H1 (cell line): ENCODE measurements at regions not wholly inside any gene's neighbourhood (a gene's known extent, or its start where the extent isn't known, plus 50 kb on each side); places are given as distances from the start of the nearest gene placed in this dataset.

Experiments
- CTCF ChIA-PET: fragments of 300-600 bp; sonication (Branson Sonifier 250); formaldehyde crosslinking; loops from one replicate; lab custom pipeline; 2021; ENCODE audit not compliant: partially characterized antibody; lab: Charles Lee
- POLR2A ChIA-PET: fragments of 300-600 bp; sonication (Branson Sonifier 250); formaldehyde crosslinking; loops from one replicate; lab custom pipeline; 2021; ENCODE audit warnings: inconsistent platforms; ENCODE audit not compliant: partially characterized antibody; lab: Charles Lee
- DNase-seq, 2 experiments: peaks; one replicate each; pipeline versions ENCODE4 v3.0.0 to v3.0.0-alpha.2; 2010 to 2022; ENCODE audit warnings: low spot score in 2 of 2, low read depth in 1 of 2, mixed read lengths in 1 of 2
- FAIRE-seq: peaks from 2 replicates; lab custom pipeline; 2011; peaks lifted over from hg19 to GRCh38; lab: Jason Lieb, UNC
- H2AFZ ChIP-seq: 2 replicates; pipeline ENCODE4 v1.8.1; 2012; ENCODE audit warnings: low read length, inconsistent platforms
- H2AK5ac ChIP-seq: 2 replicates; pipeline ENCODE4 v1.6.1; 2013; ENCODE audit warnings: low read depth, low read length
- H2BK120ac ChIP-seq: replicated peaks from 2 replicates; pipeline ENCODE3; 2013; ENCODE audit warnings: low read depth, low read length, inconsistent platforms
- H2BK12ac ChIP-seq: 2 replicates; pipeline ENCODE4 v1.6.1; 2013; ENCODE audit warnings: low read depth, low read length
- H2BK15ac ChIP-seq: 2 replicates; pipeline ENCODE4 v1.6.1; 2013; ENCODE audit warnings: low read length
- H2BK20ac ChIP-seq: 2 replicates; pipeline ENCODE4 v1.6.1; 2013; ENCODE audit warnings: low read length
- H2BK5ac ChIP-seq: 2 replicates; pipeline ENCODE4 v1.6.1; 2013; ENCODE audit warnings: low read depth, low read length
- H3K14ac ChIP-seq: 2 replicates; pipeline ENCODE4 v1.6.1; 2013; ENCODE audit warnings: inconsistent platforms; ENCODE audit not compliant: insufficient read length
- H3K18ac ChIP-seq: 2 replicates; pipeline ENCODE4 v1.6.1; 2013; ENCODE audit warnings: low read length; ENCODE audit errors: extremely low read depth
- H3K23ac ChIP-seq: 2 replicates; pipeline ENCODE4 v1.6.1; 2013; ENCODE audit warnings: inconsistent platforms; ENCODE audit not compliant: insufficient read length
- H3K23me2 ChIP-seq: 2 replicates; pipeline ENCODE4 v1.6.1; 2013; ENCODE audit warnings: low read depth, low read length
- H3K27ac ChIP-seq: 2 replicates; pipeline ENCODE4 v1.6.1; 2011; ENCODE audit warnings: low read depth, low read length, inconsistent platforms
- H3K27me3 ChIP-seq, 4 experiments: replicated peaks in 1 of 4; 1 replicate in 1 of 4; 2 replicates in 3 of 4; pipeline versions ENCODE4 v1.6.1 to v1.8.1; 2011 to 2013; ENCODE audit warnings: low read length in 3 of 4, mild to moderate bottlenecking in 3 of 4, inconsistent platforms in 2 of 4, mixed read lengths in 2 of 4, moderate library complexity in 1 of 4; ENCODE audit not compliant: control insufficient read depth in 3 of 4, insufficient read depth in 3 of 4; ENCODE audit errors: extremely low read depth in 1 of 4
- H3K36me3 ChIP-seq, 4 experiments: 2 replicates each; pipeline versions ENCODE4 v1.6.1 to v1.8.1; 2011 to 2013; ENCODE audit warnings: mild to moderate bottlenecking in 4 of 4, low read length in 3 of 4, moderate library complexity in 2 of 4, control low read depth in 1 of 4, inconsistent platforms in 1 of 4; ENCODE audit not compliant: insufficient read depth in 4 of 4, control insufficient read depth in 2 of 4
- H3K4ac ChIP-seq: replicated peaks from 2 replicates; pipeline ENCODE3; 2013; ENCODE audit warnings: low read length, low read depth, mixed read lengths, inconsistent platforms; ENCODE audit not compliant: insufficient read length
- H3K4me1 ChIP-seq, 4 experiments: replicated peaks in 1 of 4; 1 replicate in 1 of 4; 2 replicates in 3 of 4; pipeline versions ENCODE4 v1.6.1 to v1.8.1; 2011 to 2013; ENCODE audit warnings: low read length in 3 of 4, inconsistent platforms in 2 of 4, mixed read lengths in 1 of 4; ENCODE audit not compliant: insufficient read depth in 4 of 4, control insufficient read depth in 3 of 4
- H3K4me2 ChIP-seq, 2 experiments: 2 replicates each; pipeline versions ENCODE4 v1.6.1 to v1.8.1; 2011 to 2013; ENCODE audit warnings: low read depth in 2 of 2, low read length in 2 of 2, control low read depth in 1 of 2, inconsistent platforms in 1 of 2, mild to moderate bottlenecking in 1 of 2; ENCODE audit not compliant: insufficient read depth in 1 of 2
- H3K4me3 ChIP-seq, 4 experiments: fragments of 200-600, 300-600 bp in 1 of 4; sonication (generic), shearing (Covaris generic), sonication (Bioruptor Twin) in 1 of 4; 2 replicates each; pipeline versions ENCODE4 v1.5.1 to v1.8.1; 2011 to 2016; ENCODE audit warnings: low read length in 4 of 4, low read depth in 3 of 4, control low read depth in 2 of 4, inconsistent platforms in 2 of 4, mild to moderate bottlenecking in 2 of 4, mixed read lengths in 1 of 4, moderate library complexity in 1 of 4; ENCODE audit not compliant: insufficient read depth in 2 of 4; ENCODE audit errors: extremely low read depth in 1 of 4
- H3K56ac ChIP-seq: replicated peaks from 2 replicates; pipeline ENCODE3; 2013; ENCODE audit warnings: low read depth, mild to moderate bottlenecking, mixed read lengths, low read length, inconsistent platforms; ENCODE audit not compliant: insufficient read length
- H3K79me1 ChIP-seq: 2 replicates; pipeline ENCODE4 v1.6.1; 2013; ENCODE audit warnings: low read depth, low read length, control low read depth
- H3K79me2 ChIP-seq, 2 experiments: 2 replicates each; pipeline versions ENCODE4 v1.6.1 to v1.8.1; 2012 to 2013; ENCODE audit warnings: low read length in 2 of 2, mild to moderate bottlenecking in 2 of 2, inconsistent platforms in 1 of 2; ENCODE audit not compliant: insufficient read depth in 2 of 2, control insufficient read depth in 1 of 2
- H3K9ac ChIP-seq, 4 experiments: replicated peaks in 1 of 4; 1 replicate in 1 of 4; 2 replicates in 3 of 4; pipeline versions ENCODE4 v1.6.1 to v1.8.1; 2011 to 2013; ENCODE audit warnings: low read depth in 3 of 4, low read length in 3 of 4, control low read depth in 2 of 4, mild to moderate bottlenecking in 2 of 4, moderate library complexity in 2 of 4, inconsistent platforms in 1 of 4; ENCODE audit errors: extremely low read depth in 1 of 4
- H3K9me3 ChIP-seq, 2 experiments: 2 replicates each; pipeline versions ENCODE4 v1.6.1 to v1.8.1; 2012 to 2013; ENCODE audit warnings: mild to moderate bottlenecking in 2 of 2, moderate library complexity in 2 of 2, control low read depth in 1 of 2, inconsistent platforms in 1 of 2, low read depth in 1 of 2, low read length in 1 of 2, mixed read lengths in 1 of 2; ENCODE audit not compliant: insufficient read depth in 2 of 2
- H4K20me1 ChIP-seq, 2 experiments: replicated peaks in 1 of 2; 2 replicates each; pipeline versions ENCODE3 to v1.8.1; 2011 to 2013; ENCODE audit warnings: inconsistent platforms in 2 of 2, low read length in 2 of 2, mild to moderate bottlenecking in 1 of 2; ENCODE audit not compliant: insufficient read depth in 2 of 2, control insufficient read depth in 1 of 2
- H4K5ac ChIP-seq: 2 replicates; pipeline ENCODE4 v1.6.1; 2013; ENCODE audit warnings: low read length, low read depth, mixed read lengths, inconsistent platforms; ENCODE audit not compliant: insufficient read length
- H4K8ac ChIP-seq: 2 replicates; pipeline ENCODE4 v1.8.0; 2013; ENCODE audit warnings: mild to moderate bottlenecking, moderate library complexity, low read length, inconsistent platforms; ENCODE audit not compliant: insufficient read depth; ENCODE audit errors: extremely low read depth
- H4K91ac ChIP-seq: replicated peaks from 2 replicates; pipeline ENCODE3; 2013; ENCODE audit warnings: low read length, mixed read lengths, inconsistent platforms; ENCODE audit not compliant: insufficient read length
- CBX8 ChIP-seq: fragments of 300-800, 300-1000 bp; sonication (generic); IDR thresholded peaks from 2 replicates; pipeline ENCODE4 v1.7.1; 2016; ENCODE audit warnings: low read depth, low read length, borderline replicate concordance
- CTBP2 ChIP-seq: IDR thresholded peaks from 2 replicates; pipeline ENCODE4 v1.7.0; 2011; ENCODE audit warnings: borderline replicate concordance, mild to moderate bottlenecking, moderate library complexity, mixed read lengths, low read length; ENCODE audit not compliant: insufficient read depth, insufficient read length
- GTF2F1 ChIP-seq: IDR thresholded peaks from 2 replicates; pipeline ENCODE4 v1.6.1; 2012; ENCODE audit warnings: low read depth, low read length, improper control_type of control experiment, borderline replicate concordance
- TEAD4 ChIP-seq: IDR thresholded peaks from 2 replicates; pipeline ENCODE4 v1.6.1; 2012; ENCODE audit warnings: low read depth, low read length, inconsistent platforms, mixed read lengths
- WGBS, 2 experiments: shearing (Covaris generic) in 1 of 2; methylation state at CpG; one replicate each; pipeline versions ENCODE4 v1.1.6 to v1.1.7; 2013 to 2015; ENCODE audit warnings: low lambda C conversion rate in 2 of 2, mixed read lengths in 2 of 2, inconsistent platforms in 1 of 2, low coverage in 1 of 2, missing lambda C conversion rate in 1 of 2; ENCODE audit not compliant: insufficient replicate concordance in 2 of 2, insufficient coverage in 1 of 2, insufficient read length in 1 of 2; ENCODE audit errors: extremely low coverage in 1 of 2, missing lambda C conversion rate in 1 of 2; 5-methylcytosine and 5-hydroxymethylcytosine counted together

DNA sequence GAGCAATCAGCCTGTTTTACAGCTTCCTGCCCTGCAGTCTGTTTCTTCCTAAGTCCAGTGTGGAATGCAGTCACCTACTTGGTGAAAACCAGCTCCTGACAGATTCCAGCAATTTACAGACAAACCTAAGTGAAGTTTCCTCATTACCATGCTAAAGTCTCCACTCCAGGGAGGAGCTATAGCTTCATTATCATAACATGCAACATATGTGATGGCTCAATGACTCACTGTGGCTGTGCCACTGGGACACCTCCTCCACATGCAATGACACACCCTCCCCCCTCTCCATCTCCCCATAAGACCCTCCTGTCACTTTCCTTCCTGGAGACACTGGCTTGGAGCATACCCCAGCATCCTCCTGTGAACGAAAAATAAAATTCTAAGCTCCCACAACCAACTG, 125.2 kb downstream of the MAP3K21 start:
- no peak overlapping the region for H4K5ac ChIP-seq
- no peaks in the 10 kb centered on the region; a peak in 1 of 8 replicates for H3K36me3 ChIP-seq
- ChIA-PET POLR2A (no interaction called here), CTCF (interaction anchor here (0.9 to 1.8 kb wide), 2 partner anchors 12 to 15 kb away, joined by 3 to 13 read pairs; no protein-coding TSS in a partner anchor)
- H3K79me2 ChIP-seq, result no peaks in the 10 kb centered on the region
- FAIRE-seq, result peak; percentile 28
- no peaks in the 10 kb centered on the region for H3K79me1 ChIP-seq
- H2BK15ac ChIP-seq, result no peak overlapping the region
- H3K14ac ChIP-seq, result no peak overlapping the region
- no peak overlapping the region for H2AK5ac ChIP-seq
- H2BK120ac ChIP-seq, result no peak overlapping the region
- no peak overlapping the region for H3K4ac ChIP-seq
- peaks cover 7 to 8% of the 10 kb centered on the region in 2 experiments for H3K9me3 ChIP-seq
- no peaks in the 10 kb centered on the region for H3K23me2 ChIP-seq
- H2BK5ac ChIP-seq, result no peak overlapping the region
- H3K4me3 ChIP-seq, result no peak overlapping the region
- H3K27ac ChIP-seq, result no peak overlapping the region
- H3K23ac ChIP-seq, result no peak overlapping the region
- no peaks in the 10 kb centered on the region for H4K20me1 ChIP-seq
- H4K8ac ChIP-seq, result no peak overlapping the region
- no peak overlapping the region; the same call in 1 of the 2 replicates for H3K18ac ChIP-seq
- DNase-seq, result no peak
- H2AFZ ChIP-seq, result no peak overlapping the region
- WGBS, 2 experiments, result 88% methylated on average over 1 of the region's 1 CpG; no CpG with 5 or more reads in 1 of the 2 experiments
- no peaks in the 10 kb centered on the region for H3K4me1 ChIP-seq
- H3K9ac ChIP-seq, result no peak overlapping the region
- no peak overlapping the region for H2BK12ac ChIP-seq
- H3K27me3 ChIP-seq, result no peaks in the 10 kb centered on the region
- no peak overlapping the region for H3K56ac ChIP-seq
- no peak overlapping the region for H4K91ac ChIP-seq
- H2BK20ac ChIP-seq, result no peak overlapping the region
- H3K4me2 ChIP-seq, result no peak overlapping the region
- no peak for TF ChIP-seq CTBP2
- TF ChIP-seq CBX8, result no peak
- no peak for TF ChIP-seq GTF2F1
- TF ChIP-seq TEAD4, result no peak
